ENCODE measurements at regions not wholly inside any gene's neighbourhood (a gene's known extent, or its start where the extent isn't known, plus 50 kb on each side); places are given as distances from the start of the nearest gene placed in this dataset.

DNA sequence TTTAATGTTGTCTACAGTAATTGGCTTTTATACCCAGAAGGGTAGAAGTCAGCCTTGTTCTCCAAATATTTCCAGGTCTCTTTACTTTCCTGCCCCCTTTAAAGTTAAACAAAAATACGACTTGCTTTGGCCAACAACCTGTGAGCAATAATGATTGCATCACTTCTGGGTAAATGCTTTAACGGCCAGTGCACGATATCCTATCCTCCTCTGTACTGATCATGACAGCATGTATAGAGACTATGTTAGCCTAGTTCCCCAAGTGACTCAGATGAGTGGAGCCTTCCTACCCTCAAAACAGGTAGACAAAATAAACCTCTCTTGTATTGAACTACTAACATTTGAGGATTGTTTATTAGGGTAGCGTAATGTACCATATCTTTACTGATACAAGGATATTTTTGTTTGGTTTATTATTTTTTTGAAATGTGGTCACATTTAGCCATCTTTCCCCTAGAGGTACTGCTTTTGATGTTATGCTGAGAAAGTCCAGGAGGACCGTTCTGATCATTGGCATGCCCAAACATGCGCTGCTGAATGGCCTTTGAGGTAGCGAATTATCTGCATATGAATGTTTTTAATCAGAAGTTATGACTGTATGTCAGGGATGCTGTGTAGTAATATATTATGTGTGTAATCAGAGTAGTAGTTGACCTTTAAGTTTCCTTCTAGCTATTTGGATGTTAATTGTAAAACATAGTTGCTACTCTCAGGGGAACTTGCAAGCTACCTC, 262.6 kb upstream of the DCC start:
- Histone ChIP-seq H3K27ac (no peak overlapping the region), H3K4me3 (no peak overlapping the region), H3K4me1 (no peaks in the 10 kb centered on the region), H3K4me2 (no peak overlapping the region), H3K9me3 (no peaks in the 10 kb centered on the region)
- POLR2A ChIA-PET, result no interaction called here
- ATAC-seq (no peak), DNase-seq (ENCODE audit: low read depth in 1 of 2, low spot score in 1 of 2) (no peak), FAIRE-seq (no peak)
- TF ChIP-seq, protein P1, sequence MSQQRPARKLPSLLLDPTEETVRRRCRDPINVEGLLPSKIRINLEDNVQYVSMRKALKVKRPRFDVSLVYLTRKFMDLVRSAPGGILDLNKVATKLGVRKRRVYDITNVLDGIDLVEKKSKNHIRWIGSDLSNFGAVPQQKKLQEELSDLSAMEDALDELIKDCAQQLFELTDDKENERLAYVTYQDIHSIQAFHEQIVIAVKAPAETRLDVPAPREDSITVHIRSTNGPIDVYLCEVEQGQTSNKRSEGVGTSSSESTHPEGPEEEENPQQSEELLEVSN (IDR thresholded peaks at IDR 0.05; ENCODE audit: borderline replicate concordance, low read depth), result no peak
- no peak for TF ChIP-seq KDM1A (IDR thresholded peaks at IDR 0.05; ENCODE audit: low read depth)
- no peak for TF ChIP-seq FOSB (CRISPR knock-in tag; IDR thresholded peaks at IDR 0.05)
- TF ChIP-seq REST (IDR thresholded peaks at IDR 0.05), result no peak
- TF ChIP-seq NFE2L2 (conservative IDR thresholded peaks at IDR 0.05; ENCODE audit: low read length), result no peak
- no peak for TF ChIP-seq JUNB (IDR thresholded peaks at IDR 0.05)
- no peak for TF ChIP-seq HOXB13 (CRISPR knock-in tag; IDR thresholded peaks at IDR 0.05; ENCODE audit: low read depth)
- no peak for TF ChIP-seq ZSCAN20 (CRISPR knock-in tag; IDR thresholded peaks at IDR 0.05)
- TF ChIP-seq ESRRA (IDR thresholded peaks at IDR 0.05; ENCODE audit: borderline replicate concordance, low read length), result no peak
- TF ChIP-seq ZNF302 (CRISPR knock-in tag; IDR thresholded peaks at IDR 0.05), result no peak
- no peak for TF ChIP-seq NR3C1 (IDR thresholded peaks at IDR 0.05)
- no peak for TF ChIP-seq EHMT2 (IDR thresholded peaks at IDR 0.05; ENCODE audit: low read depth)
- TF ChIP-seq HMGXB4 (CRISPR knock-in tag; IDR thresholded peaks at IDR 0.05; ENCODE audit: borderline replicate concordance), result no peak
- TF ChIP-seq NPAS2 (CRISPR knock-in tag; IDR thresholded peaks at IDR 0.05; ENCODE audit: borderline replicate concordance), result no peak
- no peak for TF ChIP-seq RAD21 (conservative IDR thresholded peaks at IDR 0.05 in 1 of 2, IDR thresholded peaks at IDR 0.05 in 1 of 2)
- TF ChIP-seq CTCF (IDR thresholded peaks at IDR 0.05), result no peak
- no peak for TF ChIP-seq GATA3 (IDR thresholded peaks at IDR 0.05; ENCODE audit: borderline replicate concordance)
- CTCF ChIA-PET, result no interaction called here
- WGBS (ENCODE audit: missing lambda C conversion rate), result 11% methylated on average over 7 of the region's 7 CpGs

DNA sequence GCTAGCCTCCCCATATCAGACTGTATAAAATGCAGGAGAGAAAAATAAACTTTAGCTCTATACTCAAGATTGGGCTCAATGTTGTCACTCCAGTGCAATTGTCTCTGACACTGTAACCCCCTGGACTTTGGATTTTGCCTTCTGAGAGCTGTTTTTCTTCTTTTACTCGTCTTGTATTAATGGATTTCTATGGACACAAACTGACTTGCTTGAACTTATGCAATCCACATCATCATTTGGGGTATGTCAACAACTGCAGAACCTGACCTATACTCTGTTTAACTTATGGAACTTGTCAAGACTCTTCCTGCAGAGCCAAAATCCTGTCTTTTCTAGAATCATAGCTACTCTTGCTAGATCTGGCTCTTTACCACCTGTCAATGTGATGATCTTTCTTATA, 257.8 kb upstream of the DCC start:
- Histone ChIP-seq H3K27ac (no peak overlapping the region), H3K4me3 (no peak overlapping the region), H3K4me2 (no peak overlapping the region), H3K4me1 (no peaks in the 10 kb centered on the region), H3K9me3 (no peaks in the 10 kb centered on the region)
- ChIA-PET POLR2A (no interaction called here), CTCF (no interaction called here)
- DNase-seq (ENCODE audit: low read depth in 1 of 2, low spot score in 1 of 2), result no peak
- ATAC-seq, result no peak
- no peak for TF ChIP-seq ZSCAN20 (CRISPR knock-in tag; IDR thresholded peaks at IDR 0.05)
- no peak for TF ChIP-seq POLR2AphosphoS2 (conservative IDR thresholded peaks at IDR 0.05; ENCODE audit: low read length)
- WGBS (ENCODE audit: missing lambda C conversion rate), result 0% methylated on average over 1 of the region's 1 CpG
- FAIRE-seq, result no peak

All from A549 (cell line).